H1 (cell line): ENCODE measurements at regions not wholly inside any gene's neighbourhood (a gene's known extent, or its start where the extent isn't known, plus 50 kb on each side); places are given as distances from the start of the nearest gene placed in this dataset.

ENCODE experiments used
- CTCF ChIA-PET: fragments of 300-600 bp; sonication (Branson Sonifier 250); formaldehyde crosslinking; loops from one replicate; lab custom pipeline; 2021; ENCODE audit not compliant: partially characterized antibody; lab: Charles Lee
- POLR2A ChIA-PET: fragments of 300-600 bp; sonication (Branson Sonifier 250); formaldehyde crosslinking; loops from one replicate; lab custom pipeline; 2021; ENCODE audit warnings: inconsistent platforms; ENCODE audit not compliant: partially characterized antibody; lab: Charles Lee
- DNase-seq, 2 experiments: peaks; one replicate each; pipeline versions ENCODE4 v3.0.0 to v3.0.0-alpha.2; 2010 to 2022; ENCODE audit warnings: low spot score in 2 of 2, low read depth in 1 of 2, mixed read lengths in 1 of 2
- FAIRE-seq: peaks from 2 replicates; lab custom pipeline; 2011; peaks lifted over from hg19 to GRCh38; lab: Jason Lieb, UNC
- H2AFZ ChIP-seq: 2 replicates; pipeline ENCODE4 v1.8.1; 2012; ENCODE audit warnings: low read length, inconsistent platforms
- H2AK5ac ChIP-seq: 2 replicates; pipeline ENCODE4 v1.6.1; 2013; ENCODE audit warnings: low read depth, low read length
- H2BK120ac ChIP-seq: replicated peaks from 2 replicates; pipeline ENCODE3; 2013; ENCODE audit warnings: low read depth, low read length, inconsistent platforms
- H2BK12ac ChIP-seq: 2 replicates; pipeline ENCODE4 v1.6.1; 2013; ENCODE audit warnings: low read depth, low read length
- H2BK15ac ChIP-seq: 2 replicates; pipeline ENCODE4 v1.6.1; 2013; ENCODE audit warnings: low read length
- H2BK20ac ChIP-seq: 2 replicates; pipeline ENCODE4 v1.6.1; 2013; ENCODE audit warnings: low read length
- H2BK5ac ChIP-seq: 2 replicates; pipeline ENCODE4 v1.6.1; 2013; ENCODE audit warnings: low read depth, low read length
- H3K14ac ChIP-seq: 2 replicates; pipeline ENCODE4 v1.6.1; 2013; ENCODE audit warnings: inconsistent platforms; ENCODE audit not compliant: insufficient read length
- H3K18ac ChIP-seq: 2 replicates; pipeline ENCODE4 v1.6.1; 2013; ENCODE audit warnings: low read length; ENCODE audit errors: extremely low read depth
- H3K23ac ChIP-seq: 2 replicates; pipeline ENCODE4 v1.6.1; 2013; ENCODE audit warnings: inconsistent platforms; ENCODE audit not compliant: insufficient read length
- H3K23me2 ChIP-seq: 2 replicates; pipeline ENCODE4 v1.6.1; 2013; ENCODE audit warnings: low read depth, low read length
- H3K27ac ChIP-seq: 2 replicates; pipeline ENCODE4 v1.6.1; 2011; ENCODE audit warnings: low read depth, low read length, inconsistent platforms
- H3K27me3 ChIP-seq, 4 experiments: replicated peaks in 1 of 4; 1 replicate in 1 of 4; 2 replicates in 3 of 4; pipeline versions ENCODE4 v1.6.1 to v1.8.1; 2011 to 2013; ENCODE audit warnings: low read length in 3 of 4, mild to moderate bottlenecking in 3 of 4, inconsistent platforms in 2 of 4, mixed read lengths in 2 of 4, moderate library complexity in 1 of 4; ENCODE audit not compliant: control insufficient read depth in 3 of 4, insufficient read depth in 3 of 4; ENCODE audit errors: extremely low read depth in 1 of 4
- H3K36me3 ChIP-seq, 4 experiments: 2 replicates each; pipeline versions ENCODE4 v1.6.1 to v1.8.1; 2011 to 2013; ENCODE audit warnings: mild to moderate bottlenecking in 4 of 4, low read length in 3 of 4, moderate library complexity in 2 of 4, control low read depth in 1 of 4, inconsistent platforms in 1 of 4; ENCODE audit not compliant: insufficient read depth in 4 of 4, control insufficient read depth in 2 of 4
- H3K4ac ChIP-seq: replicated peaks from 2 replicates; pipeline ENCODE3; 2013; ENCODE audit warnings: low read length, low read depth, mixed read lengths, inconsistent platforms; ENCODE audit not compliant: insufficient read length
- H3K4me1 ChIP-seq, 4 experiments: replicated peaks in 1 of 4; 1 replicate in 1 of 4; 2 replicates in 3 of 4; pipeline versions ENCODE4 v1.6.1 to v1.8.1; 2011 to 2013; ENCODE audit warnings: low read length in 3 of 4, inconsistent platforms in 2 of 4, mixed read lengths in 1 of 4; ENCODE audit not compliant: insufficient read depth in 4 of 4, control insufficient read depth in 3 of 4
- H3K4me2 ChIP-seq, 2 experiments: 2 replicates each; pipeline versions ENCODE4 v1.6.1 to v1.8.1; 2011 to 2013; ENCODE audit warnings: low read depth in 2 of 2, low read length in 2 of 2, control low read depth in 1 of 2, inconsistent platforms in 1 of 2, mild to moderate bottlenecking in 1 of 2; ENCODE audit not compliant: insufficient read depth in 1 of 2
- H3K4me3 ChIP-seq, 4 experiments: fragments of 200-600, 300-600 bp in 1 of 4; sonication (generic), shearing (Covaris generic), sonication (Bioruptor Twin) in 1 of 4; 2 replicates each; pipeline versions ENCODE4 v1.5.1 to v1.8.1; 2011 to 2016; ENCODE audit warnings: low read length in 4 of 4, low read depth in 3 of 4, control low read depth in 2 of 4, inconsistent platforms in 2 of 4, mild to moderate bottlenecking in 2 of 4, mixed read lengths in 1 of 4, moderate library complexity in 1 of 4; ENCODE audit not compliant: insufficient read depth in 2 of 4; ENCODE audit errors: extremely low read depth in 1 of 4
- H3K56ac ChIP-seq: replicated peaks from 2 replicates; pipeline ENCODE3; 2013; ENCODE audit warnings: low read depth, mild to moderate bottlenecking, mixed read lengths, low read length, inconsistent platforms; ENCODE audit not compliant: insufficient read length
- H3K79me1 ChIP-seq: 2 replicates; pipeline ENCODE4 v1.6.1; 2013; ENCODE audit warnings: low read depth, low read length, control low read depth
- H3K79me2 ChIP-seq, 2 experiments: 2 replicates each; pipeline versions ENCODE4 v1.6.1 to v1.8.1; 2012 to 2013; ENCODE audit warnings: low read length in 2 of 2, mild to moderate bottlenecking in 2 of 2, inconsistent platforms in 1 of 2; ENCODE audit not compliant: insufficient read depth in 2 of 2, control insufficient read depth in 1 of 2
- H3K9ac ChIP-seq, 4 experiments: replicated peaks in 1 of 4; 1 replicate in 1 of 4; 2 replicates in 3 of 4; pipeline versions ENCODE4 v1.6.1 to v1.8.1; 2011 to 2013; ENCODE audit warnings: low read depth in 3 of 4, low read length in 3 of 4, control low read depth in 2 of 4, mild to moderate bottlenecking in 2 of 4, moderate library complexity in 2 of 4, inconsistent platforms in 1 of 4; ENCODE audit errors: extremely low read depth in 1 of 4
- H3K9me3 ChIP-seq, 2 experiments: 2 replicates each; pipeline versions ENCODE4 v1.6.1 to v1.8.1; 2012 to 2013; ENCODE audit warnings: mild to moderate bottlenecking in 2 of 2, moderate library complexity in 2 of 2, control low read depth in 1 of 2, inconsistent platforms in 1 of 2, low read depth in 1 of 2, low read length in 1 of 2, mixed read lengths in 1 of 2; ENCODE audit not compliant: insufficient read depth in 2 of 2
- H4K20me1 ChIP-seq, 2 experiments: replicated peaks in 1 of 2; 2 replicates each; pipeline versions ENCODE3 to v1.8.1; 2011 to 2013; ENCODE audit warnings: inconsistent platforms in 2 of 2, low read length in 2 of 2, mild to moderate bottlenecking in 1 of 2; ENCODE audit not compliant: insufficient read depth in 2 of 2, control insufficient read depth in 1 of 2
- H4K5ac ChIP-seq: 2 replicates; pipeline ENCODE4 v1.6.1; 2013; ENCODE audit warnings: low read length, low read depth, mixed read lengths, inconsistent platforms; ENCODE audit not compliant: insufficient read length
- H4K8ac ChIP-seq: 2 replicates; pipeline ENCODE4 v1.8.0; 2013; ENCODE audit warnings: mild to moderate bottlenecking, moderate library complexity, low read length, inconsistent platforms; ENCODE audit not compliant: insufficient read depth; ENCODE audit errors: extremely low read depth
- H4K91ac ChIP-seq: replicated peaks from 2 replicates; pipeline ENCODE3; 2013; ENCODE audit warnings: low read length, mixed read lengths, inconsistent platforms; ENCODE audit not compliant: insufficient read length
- EGR1 ChIP-seq: IDR thresholded peaks from 2 replicates; pipeline ENCODE4 v1.6.1; 2011; ENCODE audit warnings: low read depth, low read length, borderline replicate concordance
- FOSL1 ChIP-seq: IDR thresholded peaks from 2 replicates; pipeline ENCODE4 v1.6.1; 2011; ENCODE audit warnings: mild to moderate bottlenecking, low read depth, low read length, moderate library complexity; ENCODE audit not compliant: insufficient read depth
- GTF2F1 ChIP-seq: IDR thresholded peaks from 2 replicates; pipeline ENCODE4 v1.6.1; 2012; ENCODE audit warnings: low read depth, low read length, improper control_type of control experiment, borderline replicate concordance
- POLR2A ChIP-seq, 2 experiments: IDR thresholded peaks; 1 replicate in 1 of 2; 2 replicates in 1 of 2; pipeline ENCODE4 v1.6.1; 2011; ENCODE audit warnings: low read depth in 2 of 2, low read length in 2 of 2, mild to moderate bottlenecking in 2 of 2; ENCODE audit errors: control extremely low read depth in 1 of 2
- RBBP5 ChIP-seq: IDR thresholded peaks from 2 replicates; pipeline ENCODE4 v1.7.1; 2012; ENCODE audit warnings: low read depth, mild to moderate bottlenecking, inconsistent platforms, low read length, moderate library complexity, borderline replicate concordance
- SIN3A ChIP-seq, 2 experiments: IDR thresholded peaks in 1 of 2; conservative IDR thresholded peaks in 1 of 2; 2 replicates each; pipeline ENCODE4 v1.6.1; 2011 to 2012; ENCODE audit warnings: low read length in 2 of 2, improper control_type of control experiment in 1 of 2, low read depth in 1 of 2, mild to moderate bottlenecking in 1 of 2
- TBP ChIP-seq: IDR thresholded peaks from 2 replicates; pipeline ENCODE4 v1.6.1; 2011; ENCODE audit warnings: low read depth, low read length, improper control_type of control experiment
- TEAD4 ChIP-seq: IDR thresholded peaks from 2 replicates; pipeline ENCODE4 v1.6.1; 2012; ENCODE audit warnings: low read depth, low read length, inconsistent platforms, mixed read lengths
- ZNF274 ChIP-seq: IDR thresholded peaks from 2 replicates; pipeline ENCODE4 v1.7.0; 2012; ENCODE audit warnings: low read length, borderline replicate concordance; ENCODE audit errors: extremely low read depth
- WGBS, 2 experiments: shearing (Covaris generic) in 1 of 2; methylation state at CpG; one replicate each; pipeline versions ENCODE4 v1.1.6 to v1.1.7; 2013 to 2015; ENCODE audit warnings: low lambda C conversion rate in 2 of 2, mixed read lengths in 2 of 2, inconsistent platforms in 1 of 2, low coverage in 1 of 2, missing lambda C conversion rate in 1 of 2; ENCODE audit not compliant: insufficient replicate concordance in 2 of 2, insufficient coverage in 1 of 2, insufficient read length in 1 of 2; ENCODE audit errors: extremely low coverage in 1 of 2, missing lambda C conversion rate in 1 of 2; 5-methylcytosine and 5-hydroxymethylcytosine counted together
- TF ChIP-seq, protein P1 (sequence below): IDR thresholded peaks from 2 replicates; pipeline ENCODE4 v1.6.1; 2012; ENCODE audit warnings: inconsistent platforms
- TF ChIP-seq, protein P2 (sequence below): IDR thresholded peaks from 2 replicates; pipeline ENCODE4 v1.6.1; 2011; ENCODE audit warnings: low read depth, mild to moderate bottlenecking, low read length; ENCODE audit not compliant: insufficient read depth
- TF ChIP-seq, protein P3 (sequence below): IDR thresholded peaks from 2 replicates; pipeline ENCODE4 v1.6.1; 2012; ENCODE audit warnings: inconsistent platforms

DNA sequence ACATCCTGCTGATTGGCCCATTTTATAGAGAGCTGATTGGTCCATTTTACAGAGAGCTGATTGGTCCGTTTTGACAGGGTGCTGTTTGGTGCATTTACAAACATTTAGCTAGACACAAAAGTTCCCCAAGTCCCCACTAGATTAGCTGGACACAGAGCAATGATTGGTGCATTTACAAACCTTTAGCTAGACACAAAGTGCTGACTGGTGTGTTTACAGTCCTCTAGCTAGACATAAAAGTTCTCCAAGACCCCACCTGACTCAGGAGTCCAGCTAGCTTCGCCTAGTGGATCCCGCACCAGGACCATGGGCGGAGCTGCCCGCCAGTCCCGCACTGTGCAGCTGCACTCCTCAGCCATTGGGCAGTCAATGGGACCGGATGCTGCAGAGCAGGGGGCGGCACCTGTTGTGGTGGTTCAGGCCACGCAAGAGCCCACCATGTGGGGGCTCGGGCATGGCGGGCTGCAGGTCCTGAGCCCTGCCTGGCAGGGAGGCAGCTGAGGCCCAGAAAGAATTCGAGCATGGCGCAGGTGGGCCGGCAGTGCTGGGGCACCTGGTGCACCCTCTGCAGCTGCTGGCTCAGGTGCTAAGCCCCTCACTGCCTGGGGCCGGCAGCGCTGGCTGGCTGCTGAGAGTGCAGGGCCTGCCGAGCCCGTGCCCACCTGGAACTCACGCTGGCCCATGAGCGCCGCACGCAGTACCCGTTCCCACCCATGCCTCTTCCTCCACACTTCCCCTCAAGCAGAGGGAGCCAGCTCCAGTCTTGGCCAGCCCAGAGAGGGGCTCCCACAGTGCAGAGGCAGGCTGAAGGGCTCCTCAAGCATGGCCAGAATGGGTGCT is 713.2 kb upstream of the GYPC start:
- Histone ChIP-seq H3K4me2 (no peak overlapping the region), H4K20me1 (no peaks in the 10 kb centered on the region), H3K18ac (no peak overlapping the region), H3K79me1 (no peaks in the 10 kb centered on the region), H3K4me1 (no peaks in the 10 kb centered on the region), H4K8ac (no peak overlapping the region), H2BK20ac (no peak overlapping the region), H3K79me2 (no peaks in the 10 kb centered on the region), H3K36me3 (no peaks in the 10 kb centered on the region; a peak in 1 of 8 replicates), H2BK120ac (no peak overlapping the region), H3K14ac (no peak overlapping the region), H3K27me3 (no peaks in the 10 kb centered on the region), H3K4me3 (no peak overlapping the region; a peak in 1 of 8 replicates), H3K23me2 (no peaks in the 10 kb centered on the region), H2BK15ac (no peak overlapping the region), H4K91ac (no peak overlapping the region), H3K9ac (no peak overlapping the region), H3K56ac (no peak overlapping the region), H4K5ac (no peak overlapping the region), H2AFZ (no peak overlapping the region), H2AK5ac (no peak overlapping the region), H2BK5ac (no peak overlapping the region), H3K4ac (no peak overlapping the region), H3K27ac (no peak overlapping the region), H3K23ac (no peak overlapping the region), H3K9me3 (peaks cover 32% of the 10 kb centered on the region in 2 experiments), H2BK12ac (no peak overlapping the region)
- FAIRE-seq = no peak
- DNase-seq = no peak
- WGBS, 2 experiments = 88% methylated on average over 12 of the region's 23 CpGs; no CpG with 5 or more reads in 1 of the 2 experiments
- ChIA-PET CTCF (no interaction called here), POLR2A (no interaction called here)
- TF ChIP-seq TEAD4 = no peak
- no peak for TF ChIP-seq FOSL1
- no peak for TF ChIP-seq POLR2A (IDR thresholded peaks at IDR 0.05; ENCODE audit: control extremely low read depth in 1 of 2, low read depth in 2 of 2, low read length in 2 of 2)
- TF ChIP-seq EGR1 = no peak
- TF ChIP-seq GTF2F1 = no peak
- TF ChIP-seq RBBP5 = no peak
- TF ChIP-seq TBP = no peak
- TF ChIP-seq, protein P1, sequence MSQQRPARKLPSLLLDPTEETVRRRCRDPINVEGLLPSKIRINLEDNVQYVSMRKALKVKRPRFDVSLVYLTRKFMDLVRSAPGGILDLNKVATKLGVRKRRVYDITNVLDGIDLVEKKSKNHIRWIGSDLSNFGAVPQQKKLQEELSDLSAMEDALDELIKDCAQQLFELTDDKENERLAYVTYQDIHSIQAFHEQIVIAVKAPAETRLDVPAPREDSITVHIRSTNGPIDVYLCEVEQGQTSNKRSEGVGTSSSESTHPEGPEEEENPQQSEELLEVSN = no peak
- TF ChIP-seq, protein P2, sequence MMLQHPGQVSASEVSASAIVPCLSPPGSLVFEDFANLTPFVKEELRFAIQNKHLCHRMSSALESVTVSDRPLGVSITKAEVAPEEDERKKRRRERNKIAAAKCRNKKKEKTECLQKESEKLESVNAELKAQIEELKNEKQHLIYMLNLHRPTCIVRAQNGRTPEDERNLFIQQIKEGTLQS = no peak
- no peak for TF ChIP-seq ZNF274
- TF ChIP-seq, protein P3, sequence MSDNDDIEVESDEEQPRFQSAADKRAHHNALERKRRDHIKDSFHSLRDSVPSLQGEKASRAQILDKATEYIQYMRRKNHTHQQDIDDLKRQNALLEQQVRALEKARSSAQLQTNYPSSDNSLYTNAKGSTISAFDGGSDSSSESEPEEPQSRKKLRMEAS = no peak
- no peak for TF ChIP-seq SIN3A (conservative IDR thresholded peaks at IDR 0.05 in 1 of 2, IDR thresholded peaks at IDR 0.05 in 1 of 2; ENCODE audit: low read depth in 1 of 2, low read length in 2 of 2)
